ENCODE measurements at regions not wholly inside any gene's neighbourhood (a gene's known extent, or its start where the extent isn't known, plus 50 kb on each side); places are given as distances from the start of the nearest gene placed in this dataset.

- no peak for TF ChIP-seq CTCF (IDR thresholded peaks at IDR 0.05; ENCODE audit: low read depth, low read length)
- H3K27me3 ChIP-seq (ENCODE audit: control insufficient read depth, insufficient read depth, low read length) = no peaks in the 10 kb centered on the region
- no peak for DNase-seq (ENCODE audit: low read depth, low spot score)
- no peak overlapping the region for H3K27ac ChIP-seq (ENCODE audit: low read depth, low read length)
- CTCF ChIA-PET = no interaction called here
- POLR2A ChIA-PET = no interaction called here
- peaks cover 6% of the 10 kb centered on the region for H3K9me3 ChIP-seq (ENCODE audit: control insufficient read depth, insufficient read depth, low read length)
- no peak overlapping the region for H3K4me3 ChIP-seq (ENCODE audit: low read depth, low read length)
Observed at GRCh38 chr14:55840821-55841220, 260.8 kb downstream of the KTN1 start.

GRCh38 chr14:55841625-55842024 lies 261.6 kb downstream of the KTN1 start:
- H3K27me3 ChIP-seq (ENCODE audit: control insufficient read depth, insufficient read depth, low read length) = no peaks in the 10 kb centered on the region
- peaks cover 6% of the 10 kb centered on the region for H3K9me3 ChIP-seq (ENCODE audit: control insufficient read depth, insufficient read depth, low read length)
- no peak overlapping the region for H3K27ac ChIP-seq (ENCODE audit: low read depth, low read length)
- no peak for TF ChIP-seq CTCF (IDR thresholded peaks at IDR 0.05; ENCODE audit: low read depth, low read length)
- no peak for DNase-seq (ENCODE audit: low read depth, low spot score)
- ChIA-PET POLR2A (no interaction called here), CTCF (interaction anchor here (1.2 kb wide), 1 partner anchor 498 kb away, joined by 8 read pairs; no protein-coding TSS in a partner anchor)
- no peak overlapping the region for H3K4me3 ChIP-seq (ENCODE audit: low read depth, low read length)

DNA sequence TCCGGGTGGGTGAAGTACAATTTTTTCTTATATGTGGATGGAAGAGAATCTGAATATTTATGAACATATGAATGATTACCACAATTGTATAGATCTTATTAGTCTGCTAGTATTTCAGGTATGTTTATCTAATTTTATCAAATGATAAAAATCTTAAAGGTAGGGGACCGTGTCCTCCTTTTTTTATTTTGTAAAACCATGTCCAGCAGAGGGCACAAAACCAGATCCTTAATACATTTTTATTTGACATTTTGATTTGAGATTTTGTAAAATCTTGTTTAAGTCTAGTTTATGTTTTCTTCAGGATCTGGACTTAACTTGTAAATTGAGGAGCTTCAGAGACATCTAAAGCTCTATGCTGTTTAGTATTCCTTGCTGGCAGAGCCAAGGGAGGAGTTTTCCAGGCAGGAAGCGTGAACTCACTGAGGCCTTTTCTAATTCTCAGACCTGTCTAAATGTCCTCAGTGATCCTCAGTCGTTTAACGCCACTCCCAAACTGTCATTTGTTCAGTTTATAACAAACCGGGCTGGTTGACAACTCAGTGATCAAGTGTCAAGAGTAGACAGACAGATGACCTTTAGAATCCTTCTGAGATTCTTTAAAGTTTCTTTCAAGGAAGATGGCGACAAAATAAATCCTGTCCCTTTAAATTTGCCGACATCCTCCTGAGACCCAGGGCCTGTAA lies 263.9 kb downstream of the KTN1 start:
- DNase-seq (ENCODE audit: low read depth, low spot score) = no peak
- Histone ChIP-seq H3K4me3 (ENCODE audit: low read depth, low read length) (no peak overlapping the region), H3K9me3 (ENCODE audit: control insufficient read depth, insufficient read depth, low read length) (peaks cover 6% of the 10 kb centered on the region), H3K27me3 (ENCODE audit: control insufficient read depth, insufficient read depth, low read length) (no peaks in the 10 kb centered on the region), H3K27ac (ENCODE audit: low read depth, low read length) (no peak overlapping the region)
- peak; percentile 31 for TF ChIP-seq CTCF (IDR thresholded peaks at IDR 0.05; ENCODE audit: low read depth, low read length)
- POLR2A ChIA-PET = no interaction called here
- CTCF ChIA-PET = interaction anchor here (0.5 to 1.8 kb wide), 12 partner anchors 17 to 632 kb away, joined by 3 to 11 read pairs (median 4); no protein-coding TSS in a partner anchor

GRCh38 chr14:55845963-55846825 lies 266.2 kb downstream of the KTN1 start:
- DNase-seq (ENCODE audit: low read depth, low spot score) = no peak
- CTCF ChIA-PET = no interaction called here
- no peaks in the 10 kb centered on the region for H3K27me3 ChIP-seq (ENCODE audit: control insufficient read depth, insufficient read depth, low read length)
- no peak overlapping the region for H3K4me3 ChIP-seq (ENCODE audit: low read depth, low read length)
- H3K27ac ChIP-seq (ENCODE audit: low read depth, low read length) = no peak overlapping the region
- no peak for TF ChIP-seq CTCF (IDR thresholded peaks at IDR 0.05; ENCODE audit: low read depth, low read length)
- POLR2A ChIA-PET = interaction anchor here (0.6 kb wide), 1 partner anchor 326 kb away, joined by 3 read pairs; no protein-coding TSS in a partner anchor
- H3K9me3 ChIP-seq (ENCODE audit: control insufficient read depth, insufficient read depth, low read length) = no peaks in the 10 kb centered on the region; the same call in 1 of the 2 replicates

All from AG04450 (cell line).